Suprapubic skin (tissue), 4 donors: ENCODE measurements at regions not wholly inside any gene's neighbourhood (a gene's known extent, or its start where the extent isn't known, plus 50 kb on each side); places are given as distances from the start of the nearest gene placed in this dataset.

ENCODE experiments used
- EP300 ChIP-seq: sonication (generic); formaldehyde crosslinking; IDR thresholded peaks from one replicate; pipeline ENCODE4 v1.6.1; 2017; ENCODE audit warnings: antibody characterized with exemption
- POLR2A ChIP-seq, 2 donors: fragments of 450-650 bp; IDR thresholded peaks; one replicate each; pipeline ENCODE4 v1.6.1; 2017; ENCODE audit warnings: antibody characterized with exemption in 2 of 2, mild to moderate bottlenecking in 2 of 2, moderate library complexity in 2 of 2
- POLR2AphosphoS5 ChIP-seq, 3 donors: sonication (generic); formaldehyde crosslinking; IDR thresholded peaks; one replicate each; pipeline ENCODE4 v1.6.1; 2017; ENCODE audit warnings: antibody characterized with exemption in 3 of 3
- TF ChIP-seq, protein P1 (sequence below), 2 donors: fragments of 200-600 bp in 1 of 2; fragments of 450-650 bp in 1 of 2; sonication (generic) in 1 of 2; IDR thresholded peaks; one replicate each; pipeline ENCODE4 v1.5.1; 2016 to 2019; ENCODE audit warnings: antibody characterized with exemption in 2 of 2, mild to moderate bottlenecking in 1 of 2, moderate library complexity in 1 of 2

GRCh38 chr13:59374691-59375090, 789.0 kb downstream of the DIAPH3 start:
- TF ChIP-seq, protein P1, sequence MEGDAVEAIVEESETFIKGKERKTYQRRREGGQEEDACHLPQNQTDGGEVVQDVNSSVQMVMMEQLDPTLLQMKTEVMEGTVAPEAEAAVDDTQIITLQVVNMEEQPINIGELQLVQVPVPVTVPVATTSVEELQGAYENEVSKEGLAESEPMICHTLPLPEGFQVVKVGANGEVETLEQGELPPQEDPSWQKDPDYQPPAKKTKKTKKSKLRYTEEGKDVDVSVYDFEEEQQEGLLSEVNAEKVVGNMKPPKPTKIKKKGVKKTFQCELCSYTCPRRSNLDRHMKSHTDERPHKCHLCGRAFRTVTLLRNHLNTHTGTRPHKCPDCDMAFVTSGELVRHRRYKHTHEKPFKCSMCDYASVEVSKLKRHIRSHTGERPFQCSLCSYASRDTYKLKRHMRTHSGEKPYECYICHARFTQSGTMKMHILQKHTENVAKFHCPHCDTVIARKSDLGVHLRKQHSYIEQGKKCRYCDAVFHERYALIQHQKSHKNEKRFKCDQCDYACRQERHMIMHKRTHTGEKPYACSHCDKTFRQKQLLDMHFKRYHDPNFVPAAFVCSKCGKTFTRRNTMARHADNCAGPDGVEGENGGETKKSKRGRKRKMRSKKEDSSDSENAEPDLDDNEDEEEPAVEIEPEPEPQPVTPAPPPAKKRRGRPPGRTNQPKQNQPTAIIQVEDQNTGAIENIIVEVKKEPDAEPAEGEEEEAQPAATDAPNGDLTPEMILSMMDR (IDR thresholded peaks at IDR 0.05): no peak
- TF ChIP-seq POLR2A (IDR thresholded peaks at IDR 0.05) (no peak), POLR2AphosphoS5 (IDR thresholded peaks at IDR 0.05) (no peak), EP300 (no peak)
